ENCODE measurements at regions not wholly inside any gene's neighbourhood (a gene's known extent, or its start where the extent isn't known, plus 50 kb on each side); places are given as distances from the start of the nearest gene placed in this dataset.

DNA sequence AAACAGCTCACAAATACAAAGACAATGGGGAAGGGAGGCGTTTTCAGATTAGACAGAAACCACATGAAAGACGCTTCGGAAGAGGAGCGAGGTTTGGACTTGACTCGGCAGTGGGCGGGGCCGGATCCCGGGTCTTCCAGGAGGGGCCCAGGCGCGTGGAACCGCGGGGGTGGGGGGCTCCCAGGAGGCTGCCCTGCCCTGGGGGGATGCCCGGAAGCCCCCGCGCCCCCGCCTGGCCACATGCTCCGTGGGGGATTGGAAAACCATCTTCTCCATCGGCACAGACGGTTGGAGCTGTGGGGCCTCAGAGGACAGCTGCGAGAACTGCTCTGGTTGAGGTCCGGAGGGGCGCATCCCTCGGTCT, 186.0 kb upstream of the SHH start:
- Histone ChIP-seq H3K27me3 (ENCODE audit: insufficient read depth, low read depth, low read length) (no peaks in the 10 kb centered on the region), H3K4me2 (ENCODE audit: low read length) (no peak overlapping the region), H3K4me3 (ENCODE audit: low read length) (no peak overlapping the region), H3K36me3 (ENCODE audit: insufficient read depth, low read length) (no peaks in the 10 kb centered on the region), H2AFZ (ENCODE audit: low read depth, low read length) (no peak overlapping the region), H3K79me2 (replicated peaks; ENCODE audit: insufficient read depth, low read length) (no peaks in the 10 kb centered on the region), H3F3A (ENCODE audit: insufficient read depth, low read length, poor library complexity, severe bottlenecking) (no peaks in the 10 kb centered on the region), H3K27ac (ENCODE audit: low read length) (no peak overlapping the region), H3K9ac (ENCODE audit: low read length) (no peak overlapping the region), H4K20me1 (ENCODE audit: insufficient read depth) (no peaks in the 10 kb centered on the region), H3K9me3 (ENCODE audit: low read length) (no peaks in the 10 kb centered on the region), H3K9me2 (ENCODE audit: insufficient read depth, low read length) (no peaks in the 10 kb centered on the region)
- TF ChIP-seq RAD21 (conservative IDR thresholded peaks at IDR 0.05) (no peak), EP300 (conservative IDR thresholded peaks at IDR 0.05; ENCODE audit: poor library complexity, severe bottlenecking) (no peak), MXI1 (conservative IDR thresholded peaks at IDR 0.05; ENCODE audit: poor library complexity, severe bottlenecking) (no peak), TAF1 (IDR thresholded peaks at IDR 0.05; ENCODE audit: low read depth) (no peak), POLR2AphosphoS5 (IDR thresholded peaks at IDR 0.05) (no peak), EZH2 (IDR thresholded peaks at IDR 0.05; ENCODE audit: borderline replicate concordance, insufficient read depth, low read length, poor library complexity, severe bottlenecking) (no peak), CTCF (IDR thresholded peaks at IDR 0.05; ENCODE audit: poor library complexity, severe bottlenecking) (no peak), SMC3 (conservative IDR thresholded peaks at IDR 0.05; ENCODE audit: poor library complexity) (no peak)
- TF ChIP-seq, protein P1, sequence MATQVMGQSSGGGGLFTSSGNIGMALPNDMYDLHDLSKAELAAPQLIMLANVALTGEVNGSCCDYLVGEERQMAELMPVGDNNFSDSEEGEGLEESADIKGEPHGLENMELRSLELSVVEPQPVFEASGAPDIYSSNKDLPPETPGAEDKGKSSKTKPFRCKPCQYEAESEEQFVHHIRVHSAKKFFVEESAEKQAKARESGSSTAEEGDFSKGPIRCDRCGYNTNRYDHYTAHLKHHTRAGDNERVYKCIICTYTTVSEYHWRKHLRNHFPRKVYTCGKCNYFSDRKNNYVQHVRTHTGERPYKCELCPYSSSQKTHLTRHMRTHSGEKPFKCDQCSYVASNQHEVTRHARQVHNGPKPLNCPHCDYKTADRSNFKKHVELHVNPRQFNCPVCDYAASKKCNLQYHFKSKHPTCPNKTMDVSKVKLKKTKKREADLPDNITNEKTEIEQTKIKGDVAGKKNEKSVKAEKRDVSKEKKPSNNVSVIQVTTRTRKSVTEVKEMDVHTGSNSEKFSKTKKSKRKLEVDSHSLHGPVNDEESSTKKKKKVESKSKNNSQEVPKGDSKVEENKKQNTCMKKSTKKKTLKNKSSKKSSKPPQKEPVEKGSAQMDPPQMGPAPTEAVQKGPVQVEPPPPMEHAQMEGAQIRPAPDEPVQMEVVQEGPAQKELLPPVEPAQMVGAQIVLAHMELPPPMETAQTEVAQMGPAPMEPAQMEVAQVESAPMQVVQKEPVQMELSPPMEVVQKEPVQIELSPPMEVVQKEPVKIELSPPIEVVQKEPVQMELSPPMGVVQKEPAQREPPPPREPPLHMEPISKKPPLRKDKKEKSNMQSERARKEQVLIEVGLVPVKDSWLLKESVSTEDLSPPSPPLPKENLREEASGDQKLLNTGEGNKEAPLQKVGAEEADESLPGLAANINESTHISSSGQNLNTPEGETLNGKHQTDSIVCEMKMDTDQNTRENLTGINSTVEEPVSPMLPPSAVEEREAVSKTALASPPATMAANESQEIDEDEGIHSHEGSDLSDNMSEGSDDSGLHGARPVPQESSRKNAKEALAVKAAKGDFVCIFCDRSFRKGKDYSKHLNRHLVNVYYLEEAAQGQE (IDR thresholded peaks at IDR 0.05; ENCODE audit: borderline replicate concordance): no peak

DNA sequence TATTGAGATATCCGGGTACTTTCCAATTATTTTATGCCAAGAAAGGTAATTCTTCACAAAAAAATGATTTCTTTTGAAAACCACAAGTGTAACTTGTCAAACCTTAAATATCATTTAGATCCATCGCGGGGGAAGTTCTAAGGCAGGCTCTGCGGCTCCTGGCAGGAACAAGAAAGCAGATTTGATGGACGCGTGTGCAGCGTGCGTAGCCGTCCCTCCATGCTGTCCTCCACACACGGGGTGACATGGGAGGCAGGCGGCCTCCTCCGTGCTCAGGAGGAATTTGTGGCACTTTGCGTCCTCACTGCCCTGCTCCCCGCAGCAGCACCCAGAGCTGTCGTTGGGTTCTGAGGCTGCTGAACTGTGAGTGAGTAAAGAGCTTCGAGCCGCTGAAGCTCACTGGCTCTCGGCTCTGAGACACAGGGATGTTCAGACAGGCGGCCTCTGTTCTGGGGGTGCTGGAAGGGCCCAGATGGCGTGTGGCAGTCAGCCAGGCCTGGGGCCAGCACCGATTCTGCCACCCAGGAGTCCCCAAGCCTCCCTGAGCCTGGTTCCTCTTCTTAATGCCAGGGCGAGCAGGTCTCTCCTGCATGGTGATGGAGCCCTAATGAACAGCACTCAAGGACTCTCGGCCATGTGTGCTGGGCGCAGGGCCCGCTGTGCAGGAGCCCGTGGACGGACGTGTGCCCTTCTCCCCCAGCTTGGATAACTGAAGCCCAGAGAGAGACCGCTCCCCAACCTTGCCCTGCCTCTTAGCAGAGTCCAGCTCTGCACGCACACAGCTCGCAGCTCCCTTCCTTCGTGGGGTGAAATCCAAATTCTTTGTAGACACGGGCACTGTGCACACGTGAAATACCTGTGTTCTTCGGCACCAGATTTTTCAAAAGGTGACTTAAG, 185.4 kb upstream of the SHH start:
- Histone ChIP-seq H4K20me1 (ENCODE audit: insufficient read depth) (no peaks in the 10 kb centered on the region), H2AFZ (ENCODE audit: low read depth, low read length) (no peak overlapping the region), H3K9ac (ENCODE audit: low read length) (no peak overlapping the region), H3K9me3 (ENCODE audit: low read length) (no peaks in the 10 kb centered on the region), H3K27ac (ENCODE audit: low read length) (no peak overlapping the region), H3K9me2 (ENCODE audit: insufficient read depth, low read length) (no peaks in the 10 kb centered on the region), H3K27me3 (ENCODE audit: insufficient read depth, low read depth, low read length) (no peaks in the 10 kb centered on the region), H3K79me2 (replicated peaks; ENCODE audit: insufficient read depth, low read length) (no peaks in the 10 kb centered on the region), H3K4me3 (ENCODE audit: low read length) (no peak overlapping the region), H3F3A (ENCODE audit: insufficient read depth, low read length, poor library complexity, severe bottlenecking) (no peaks in the 10 kb centered on the region), H3K4me2 (ENCODE audit: low read length) (no peak overlapping the region), H3K36me3 (ENCODE audit: insufficient read depth, low read length) (no peaks in the 10 kb centered on the region)
- no peak for TF ChIP-seq TAF1 (IDR thresholded peaks at IDR 0.05; ENCODE audit: low read depth)
- no peak for TF ChIP-seq EP300 (conservative IDR thresholded peaks at IDR 0.05; ENCODE audit: poor library complexity, severe bottlenecking)
- TF ChIP-seq, protein P1 (IDR thresholded peaks at IDR 0.05; ENCODE audit: borderline replicate concordance): no peak
- TF ChIP-seq EZH2 (IDR thresholded peaks at IDR 0.05; ENCODE audit: borderline replicate concordance, insufficient read depth, low read length, poor library complexity, severe bottlenecking): no peak
- TF ChIP-seq CTCF (IDR thresholded peaks at IDR 0.05; ENCODE audit: poor library complexity, severe bottlenecking): no peak
- no peak for TF ChIP-seq MXI1 (conservative IDR thresholded peaks at IDR 0.05; ENCODE audit: poor library complexity, severe bottlenecking)
- no peak for TF ChIP-seq SMC3 (conservative IDR thresholded peaks at IDR 0.05; ENCODE audit: poor library complexity)
- no peak for TF ChIP-seq RAD21 (conservative IDR thresholded peaks at IDR 0.05)
- no peak for TF ChIP-seq POLR2AphosphoS5 (IDR thresholded peaks at IDR 0.05)

Data from neural cell (in vitro differentiated cells).